GM19043 (cell line): ENCODE measurements at regions not wholly inside any gene's neighbourhood (a gene's known extent, or its start where the extent isn't known, plus 50 kb on each side); places are given as distances from the start of the nearest gene placed in this dataset.

Experiments
- ATAC-seq: cut with Tn5 transposase; IDR thresholded peaks from one replicate; pipeline ENCODE4 v1.9.1; 2021; ENCODE audit warnings: low read depth; ENCODE audit not compliant: unreplicated experiment

DNA sequence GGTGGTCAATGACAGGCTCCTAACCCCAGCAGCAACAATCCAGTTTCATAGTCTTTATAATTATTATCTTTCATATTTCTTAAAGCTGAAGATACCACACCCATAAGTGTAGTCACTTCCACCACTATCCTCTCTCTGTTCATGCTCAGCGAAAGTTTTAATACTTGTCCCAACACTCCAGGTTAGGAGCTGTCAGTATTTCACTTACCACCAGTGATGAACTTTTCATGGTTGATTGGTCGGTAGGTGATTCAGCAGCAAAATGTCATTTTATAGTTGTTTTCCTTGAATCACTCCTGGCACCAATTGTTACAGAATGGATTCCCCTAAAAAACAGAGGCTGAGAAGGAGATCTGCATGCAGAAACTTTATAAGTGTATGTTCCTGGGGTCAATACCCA lies 324.9 kb downstream of the CCDC85A start:
- ATAC-seq: no peak

DNA sequence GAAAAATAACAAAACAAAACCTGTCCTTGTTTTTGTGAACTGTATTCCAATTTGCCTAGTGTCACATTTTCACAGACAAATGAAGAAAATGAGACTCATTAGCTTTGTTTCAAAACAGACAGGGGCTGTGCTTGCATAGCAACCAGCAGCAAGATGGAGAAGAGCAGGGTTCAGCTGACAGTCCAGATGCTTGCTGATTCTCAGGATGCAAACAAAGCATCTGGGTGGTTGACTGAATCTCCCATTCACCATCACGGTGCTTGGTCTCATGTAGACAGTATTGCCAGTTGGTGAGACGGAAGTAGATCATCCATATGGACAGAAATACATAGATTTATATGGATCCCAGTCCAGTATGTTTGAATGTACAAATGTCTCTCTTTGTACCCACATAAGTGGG lies 326.8 kb downstream of the CCDC85A start:
- ATAC-seq: no peak

DNA sequence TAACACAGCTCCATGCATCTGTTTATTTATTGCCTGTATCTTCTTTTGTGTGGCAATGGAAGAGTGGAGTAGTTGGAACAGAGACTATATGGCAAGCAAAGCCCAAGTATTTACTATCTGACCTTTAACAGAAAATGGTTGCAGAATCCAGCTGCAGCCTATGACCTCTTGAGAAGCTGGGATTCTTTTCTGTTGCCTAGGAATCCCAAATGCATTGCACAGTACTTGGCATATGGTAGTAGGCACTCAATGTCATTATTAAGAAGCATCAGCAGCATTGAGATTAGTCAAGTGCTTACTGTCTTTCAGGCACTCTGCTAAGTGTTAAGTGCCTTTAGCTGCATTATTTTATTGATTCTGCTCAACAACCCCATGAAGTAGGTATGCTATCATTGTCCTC lies 331.6 kb downstream of the CCDC85A start:
- ATAC-seq: no peak

DNA sequence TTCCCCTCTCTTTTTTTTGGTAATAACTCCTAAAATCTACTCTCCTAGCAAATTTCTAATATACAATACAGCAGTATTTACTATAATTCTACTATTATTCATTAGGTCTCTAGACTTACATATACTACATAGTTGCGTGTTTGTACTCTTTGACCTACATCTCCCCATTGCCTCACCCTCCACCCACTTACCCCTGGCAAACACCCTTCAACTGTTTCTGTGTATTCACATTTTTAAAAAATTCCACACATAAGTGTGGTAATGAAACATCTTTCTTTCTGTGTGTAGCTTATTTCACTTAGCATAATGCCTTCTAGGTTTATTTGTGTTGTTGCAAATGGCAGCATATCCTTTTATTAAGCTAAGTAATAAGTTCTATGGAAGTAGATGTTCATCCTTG lies 336.0 kb downstream of the CCDC85A start:
- ATAC-seq: no peak

DNA sequence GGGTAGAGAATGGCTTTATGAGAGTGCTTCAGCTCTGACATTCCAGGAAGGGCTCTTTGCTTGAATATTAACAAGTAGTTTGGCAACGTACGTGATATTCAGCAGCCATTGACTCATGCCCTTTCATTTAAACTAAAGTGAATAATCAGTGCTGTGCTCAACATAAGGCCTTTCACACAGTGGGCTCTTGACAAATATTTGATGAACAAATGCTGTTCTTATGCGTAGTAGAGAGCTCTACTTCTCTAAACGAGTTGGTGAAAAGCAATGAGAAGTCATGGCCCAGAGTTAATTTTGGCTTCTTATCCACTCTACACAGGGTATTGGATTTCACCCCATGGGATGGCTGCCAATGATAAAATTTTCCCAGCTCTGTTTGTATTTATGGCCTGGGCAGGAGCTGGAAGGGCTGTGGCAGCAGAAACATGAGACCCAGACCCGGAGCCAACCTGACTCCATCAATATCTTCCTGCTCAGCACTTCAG lies 338.9 kb downstream of the CCDC85A start:
- ATAC-seq: no peak

DNA sequence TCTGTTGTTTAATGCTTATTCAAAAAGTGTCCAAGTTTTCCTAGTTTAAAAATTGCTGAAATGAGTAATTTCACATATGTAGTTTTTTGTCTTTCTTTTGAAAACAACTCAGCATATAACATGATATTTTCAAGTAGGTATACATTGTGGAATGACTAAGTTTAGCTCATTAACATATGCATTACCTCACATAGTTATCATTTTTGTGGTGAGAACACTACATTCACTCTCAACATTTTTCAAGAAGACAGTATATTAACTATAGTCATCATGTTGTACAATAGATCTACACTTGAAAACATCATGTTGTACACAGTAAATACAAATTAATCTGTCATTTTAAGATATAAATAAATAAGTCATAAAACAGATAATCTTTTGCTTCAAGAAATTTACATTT lies 340.0 kb downstream of the CCDC85A start:
- no peak for ATAC-seq

DNA sequence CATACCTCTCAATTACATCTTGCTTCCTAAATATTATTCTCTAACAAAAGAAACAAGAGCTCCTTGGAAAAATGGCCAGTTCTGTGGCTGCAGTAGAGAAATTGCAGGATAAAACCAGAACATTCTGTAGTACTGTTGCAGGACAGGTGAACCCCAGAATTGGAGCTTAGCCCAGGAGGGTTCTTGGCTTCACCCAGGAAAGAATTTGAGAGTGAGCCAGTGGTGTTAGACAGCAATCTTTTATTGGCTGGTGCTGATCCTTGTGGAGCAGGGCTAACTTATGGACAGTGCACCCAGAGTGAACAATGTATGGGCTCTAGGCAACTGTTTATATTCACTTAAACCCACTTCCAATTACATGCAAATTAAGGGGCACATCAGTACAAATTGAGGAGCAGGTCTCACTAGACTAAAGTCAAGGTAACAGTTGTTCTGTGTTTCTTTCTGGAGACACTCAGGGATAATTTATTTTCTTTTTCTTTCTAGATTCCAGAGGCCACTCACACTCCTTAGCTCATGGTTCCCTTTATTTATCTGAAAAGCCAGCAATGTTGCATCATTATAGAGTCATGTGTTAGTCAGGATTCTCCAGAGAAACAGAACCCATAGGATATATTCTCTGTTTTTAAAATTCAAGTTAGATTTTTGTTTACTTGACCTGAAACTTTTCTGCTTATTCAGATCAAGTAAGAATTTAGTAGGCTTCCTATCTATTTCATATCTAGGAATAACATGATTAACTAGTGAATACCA lies 348.1 kb downstream of the CCDC85A start:
- ATAC-seq: no peak

DNA sequence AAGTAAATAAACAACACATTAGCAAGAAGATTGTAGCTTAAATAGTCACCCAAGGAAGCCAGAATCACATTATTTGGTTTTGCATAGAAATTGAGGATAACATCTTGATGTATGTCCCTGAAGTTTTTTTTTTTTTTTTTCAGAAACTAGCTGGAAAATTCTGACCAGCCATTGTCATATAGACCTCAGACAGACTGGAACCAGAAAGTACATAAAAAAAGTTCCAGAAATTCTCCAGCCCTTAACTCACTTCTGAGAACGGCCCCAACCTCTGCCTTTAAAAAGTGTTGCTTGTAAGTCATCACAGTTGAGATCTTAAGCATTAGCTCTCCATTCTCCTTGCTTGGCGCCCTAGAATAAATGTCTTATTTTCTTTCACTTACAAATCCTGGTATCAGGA lies 350.5 kb downstream of the CCDC85A start:
- no peak for ATAC-seq

DNA sequence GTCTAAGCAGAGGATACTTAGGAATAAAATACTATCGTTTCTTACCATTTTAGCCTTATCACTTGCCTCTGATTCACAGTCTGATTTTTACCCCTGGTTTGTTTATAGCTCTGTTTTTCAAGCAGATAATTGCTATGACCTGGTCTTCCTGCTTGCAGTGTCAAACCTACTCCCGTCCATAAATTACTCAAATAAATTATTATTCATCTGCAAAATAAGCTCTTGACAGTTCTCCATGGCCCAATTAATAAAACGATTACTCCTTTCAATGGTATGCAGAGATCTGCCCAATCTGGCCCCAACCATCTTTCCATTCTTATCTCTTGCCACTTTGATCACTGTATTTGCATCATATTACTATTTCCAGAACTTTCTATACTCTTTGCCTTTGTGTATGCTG lies 354.0 kb downstream of the CCDC85A start:
- no peak for ATAC-seq

DNA sequence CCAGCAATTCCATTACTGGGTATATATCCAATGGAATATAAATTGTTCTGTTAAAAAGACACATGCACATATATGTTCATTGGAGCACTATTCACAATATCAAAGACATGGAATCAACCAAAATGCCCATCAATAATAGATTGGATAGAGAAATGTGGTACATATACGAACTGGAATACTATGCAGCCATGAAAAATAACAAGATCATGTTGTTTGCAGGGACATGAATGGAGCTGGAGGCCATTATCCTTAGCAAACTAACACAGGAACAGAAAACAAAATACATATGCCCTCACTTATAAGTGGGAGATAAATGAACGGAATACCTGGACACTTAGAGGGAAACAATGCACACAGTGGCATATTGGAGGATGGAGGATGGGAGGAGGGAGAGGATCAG lies 355.8 kb downstream of the CCDC85A start:
- no peak for ATAC-seq

DNA sequence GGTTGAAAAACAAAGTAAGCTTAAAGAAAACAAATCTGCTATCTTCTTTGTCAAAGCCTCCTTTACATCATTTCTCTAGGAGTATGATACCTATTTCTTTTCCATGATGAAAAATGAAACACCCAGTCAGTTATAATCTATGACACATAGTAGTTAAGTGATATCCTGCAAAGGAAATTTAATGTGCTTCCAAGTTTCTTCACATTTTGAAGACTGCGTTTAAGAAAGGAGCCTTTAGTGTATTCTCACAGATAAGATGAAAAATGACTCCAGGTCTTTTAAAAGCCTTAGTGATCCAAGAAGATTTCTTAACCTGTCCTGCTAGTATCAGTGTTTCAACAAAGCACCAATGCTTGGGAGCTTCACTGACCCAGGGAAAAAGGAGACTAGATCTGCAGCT lies 356.7 kb downstream of the CCDC85A start:
- ATAC-seq: no peak

DNA sequence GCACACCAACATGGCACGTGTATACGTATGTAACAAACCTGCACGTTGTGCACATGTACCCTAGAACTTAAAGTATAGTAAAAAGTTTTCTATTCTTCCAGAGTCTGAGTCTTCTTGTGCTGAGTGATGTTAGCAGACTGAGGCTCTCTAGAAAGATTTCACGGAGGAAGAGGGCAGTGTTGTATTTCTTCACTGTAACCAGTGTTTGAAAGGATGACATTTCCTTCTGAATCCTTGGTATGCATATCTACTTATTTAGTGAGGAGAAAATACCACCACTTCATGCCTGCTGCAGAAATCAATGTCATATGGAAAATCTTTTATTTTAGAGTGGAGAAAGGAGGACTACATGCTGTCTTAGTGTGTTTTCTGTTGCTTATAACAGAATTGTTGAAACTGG lies 357.1 kb downstream of the CCDC85A start:
- no peak for ATAC-seq

DNA sequence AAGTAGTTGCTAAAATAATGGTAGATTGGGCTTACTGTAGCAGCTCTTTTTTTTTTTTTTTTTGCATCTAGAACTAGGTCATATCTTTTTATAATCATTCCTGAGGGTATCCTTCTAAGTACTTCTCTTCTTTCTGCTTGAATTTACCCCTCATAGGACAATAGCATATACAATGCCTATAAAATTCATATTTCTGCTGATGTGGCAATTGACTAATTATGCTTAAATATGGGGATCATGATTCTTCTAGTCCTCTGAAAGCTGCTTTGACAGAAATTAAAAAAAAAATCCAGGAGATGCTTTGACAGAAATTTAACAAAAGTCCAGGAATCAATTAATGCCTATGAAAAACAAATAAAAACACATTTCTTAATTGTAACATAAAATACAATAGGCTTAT lies 358.4 kb downstream of the CCDC85A start:
- no peak for ATAC-seq

DNA sequence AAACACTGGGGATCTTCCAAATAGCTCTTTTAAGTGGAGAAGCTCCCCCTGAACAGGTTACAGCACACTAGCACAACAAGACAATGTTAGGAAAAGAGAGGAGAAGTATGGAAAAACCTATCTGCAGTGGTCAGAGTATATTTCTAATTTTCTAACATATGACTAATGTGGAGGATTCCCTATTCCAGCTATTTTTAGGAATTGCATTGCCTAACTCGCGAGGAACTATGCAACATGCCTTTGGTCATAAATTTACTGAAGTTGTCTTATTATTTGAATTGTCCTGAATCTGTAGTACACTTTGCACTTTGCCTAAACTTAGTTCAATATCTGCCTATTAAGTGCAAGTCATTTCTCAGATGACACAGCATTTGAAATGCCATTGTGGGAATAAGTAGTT lies 381.4 kb downstream of the CCDC85A start:
- no peak for ATAC-seq

DNA sequence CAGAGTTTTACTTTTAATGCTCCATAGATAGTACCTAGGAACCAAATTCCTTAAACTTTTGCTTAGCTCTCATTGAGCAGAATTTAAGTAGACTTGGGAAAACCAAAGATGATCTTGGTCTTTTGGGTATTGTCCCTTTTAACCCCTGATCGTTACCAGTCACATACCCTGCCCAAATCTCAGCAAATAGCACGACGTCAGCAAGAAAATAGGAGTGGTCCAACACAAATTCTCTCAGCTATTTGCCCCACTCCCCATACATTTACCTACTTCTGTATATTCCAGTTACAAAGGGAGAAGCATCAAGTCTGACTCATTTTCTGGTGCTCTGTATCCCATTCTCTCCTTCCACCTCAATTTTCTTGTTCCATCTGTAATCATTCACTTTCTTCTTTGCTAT lies 387.3 kb downstream of the CCDC85A start:
- no peak for ATAC-seq

DNA sequence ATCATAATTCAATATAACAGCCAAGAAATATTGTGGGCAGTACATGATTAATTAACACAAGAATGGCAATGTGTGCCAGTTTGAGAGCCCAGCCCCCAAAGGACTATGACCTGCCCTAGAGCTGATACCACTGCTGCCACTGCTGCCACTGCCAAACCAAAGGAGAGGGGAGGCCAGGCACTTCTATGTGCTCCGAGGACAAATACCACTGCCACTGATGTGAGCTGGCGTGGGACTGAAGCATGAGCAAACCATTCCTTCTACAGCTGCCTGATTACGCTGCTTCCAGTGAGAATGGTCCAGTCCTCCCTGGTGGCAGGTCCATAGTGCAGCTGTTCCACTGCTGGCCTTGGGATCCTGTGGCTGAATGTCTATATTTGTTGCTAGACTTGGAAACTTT lies 392.2 kb downstream of the CCDC85A start:
- ATAC-seq: no peak

DNA sequence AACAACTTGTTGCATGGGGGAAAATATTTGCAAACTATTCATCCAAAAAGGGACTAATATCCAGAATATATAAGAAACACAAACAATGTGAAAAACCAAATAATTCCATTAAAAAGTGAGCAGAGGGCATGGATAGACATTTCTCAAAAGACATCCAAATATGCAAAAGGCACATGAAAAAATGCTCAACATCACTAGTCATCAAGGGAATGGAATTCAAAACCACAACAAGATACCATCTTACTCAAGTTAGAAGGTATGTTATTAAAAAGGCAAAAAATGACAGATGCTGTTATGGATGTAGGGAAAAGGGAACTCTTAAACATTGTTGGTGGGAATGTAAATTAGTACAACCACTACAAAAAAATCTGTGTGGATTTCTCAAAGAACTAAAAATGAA lies 396.5 kb downstream of the CCDC85A start:
- ATAC-seq: no peak

DNA sequence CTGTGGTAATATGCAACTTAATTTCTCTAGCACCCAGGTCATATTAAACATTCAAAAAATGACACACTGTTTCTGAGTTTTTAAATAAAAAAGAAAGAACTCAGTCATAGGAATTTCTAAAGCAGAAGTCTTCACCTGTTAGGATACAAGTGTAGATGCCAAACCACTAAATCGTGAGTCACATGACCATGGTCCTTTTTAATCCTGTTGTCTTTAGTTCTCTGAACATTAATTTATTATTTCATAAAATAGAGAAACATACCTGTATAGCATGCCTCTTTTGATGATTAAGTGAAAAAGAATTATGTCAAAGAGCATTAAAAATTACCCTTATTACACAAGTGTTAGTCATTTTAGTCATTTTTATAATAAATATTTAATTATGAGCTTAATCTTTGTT lies 398.8 kb downstream of the CCDC85A start:
- no peak for ATAC-seq

DNA sequence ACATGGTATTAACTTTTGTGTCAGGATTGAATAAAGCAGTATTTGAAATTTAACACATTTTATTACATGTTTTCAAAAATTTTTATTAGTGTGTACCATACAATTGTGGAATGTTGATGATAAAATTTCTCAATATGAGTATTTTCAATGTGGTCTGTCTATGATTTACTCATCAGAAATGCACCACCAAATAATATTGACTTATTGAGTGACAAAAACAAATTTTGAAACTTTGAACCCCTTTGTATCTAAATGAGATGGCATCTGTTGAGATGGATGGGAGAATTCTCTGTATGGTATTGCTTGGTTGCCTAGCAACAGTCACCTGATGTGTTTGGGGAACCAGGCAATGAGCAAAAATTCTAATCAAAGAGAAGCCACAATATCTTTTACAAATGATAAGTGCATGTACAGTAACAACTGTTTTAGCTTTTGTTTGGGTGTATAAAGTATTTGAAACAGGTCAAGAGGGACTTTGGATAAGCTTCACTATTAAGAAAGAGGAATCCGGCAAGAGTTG lies 400.1 kb downstream of the CCDC85A start:
- no peak for ATAC-seq

DNA sequence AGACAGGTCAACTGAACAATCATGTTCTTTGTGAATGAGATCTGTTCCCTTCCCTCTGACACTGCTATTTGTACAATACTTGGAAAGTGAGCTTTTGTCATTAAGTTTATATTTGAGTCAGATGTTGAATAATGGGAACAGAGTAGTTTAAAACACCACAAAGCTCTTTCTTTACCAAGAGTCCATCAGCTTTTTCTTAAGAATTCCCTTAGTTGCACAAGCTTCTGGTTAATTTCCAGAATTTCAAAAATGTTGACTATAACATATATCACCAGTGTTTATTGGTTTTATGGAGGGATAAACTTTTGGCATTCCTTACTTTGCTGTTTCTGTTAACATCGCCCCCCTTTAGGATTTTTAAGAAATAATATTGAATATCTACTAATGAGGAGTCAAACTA lies 403.7 kb downstream of the CCDC85A start:
- no peak for ATAC-seq

DNA sequence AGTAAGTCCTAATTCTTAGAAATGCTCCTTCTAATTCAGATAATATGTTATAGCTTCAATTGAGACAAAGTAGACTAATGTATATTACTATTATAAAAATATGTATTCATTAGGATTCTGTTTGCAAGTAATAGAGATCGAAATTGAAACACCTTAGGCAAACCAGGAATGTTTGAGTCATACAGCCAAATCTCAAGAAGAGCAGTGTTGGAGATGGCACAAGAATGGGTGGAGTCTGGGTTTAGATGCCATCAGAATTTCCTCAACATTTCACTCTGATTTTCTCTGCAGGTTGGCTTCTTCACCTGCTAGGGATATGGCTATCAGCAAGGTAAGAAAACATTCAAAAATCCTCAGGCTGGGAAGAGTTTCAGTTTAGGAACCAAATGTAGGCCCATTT lies 405.4 kb downstream of the CCDC85A start:
- ATAC-seq: no peak

DNA sequence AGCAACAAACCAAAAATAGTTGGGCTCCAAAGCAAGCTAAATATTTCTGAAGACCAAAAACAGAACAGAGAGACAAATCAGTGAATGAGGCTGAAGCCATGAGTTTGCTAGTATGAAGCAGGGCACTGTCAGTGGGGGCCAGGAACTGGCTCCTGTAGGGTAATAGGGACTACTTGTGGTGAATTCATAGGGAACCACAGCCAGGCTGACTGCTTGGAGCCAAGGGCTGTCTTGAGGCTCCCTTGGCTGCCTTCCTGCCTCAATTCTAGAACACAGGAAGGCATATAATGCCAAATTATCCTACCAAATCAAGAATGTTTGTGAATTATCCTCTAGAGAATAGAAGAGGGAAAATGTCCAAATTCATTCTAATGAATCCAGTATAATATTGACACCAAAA lies 406.0 kb downstream of the CCDC85A start:
- no peak for ATAC-seq

DNA sequence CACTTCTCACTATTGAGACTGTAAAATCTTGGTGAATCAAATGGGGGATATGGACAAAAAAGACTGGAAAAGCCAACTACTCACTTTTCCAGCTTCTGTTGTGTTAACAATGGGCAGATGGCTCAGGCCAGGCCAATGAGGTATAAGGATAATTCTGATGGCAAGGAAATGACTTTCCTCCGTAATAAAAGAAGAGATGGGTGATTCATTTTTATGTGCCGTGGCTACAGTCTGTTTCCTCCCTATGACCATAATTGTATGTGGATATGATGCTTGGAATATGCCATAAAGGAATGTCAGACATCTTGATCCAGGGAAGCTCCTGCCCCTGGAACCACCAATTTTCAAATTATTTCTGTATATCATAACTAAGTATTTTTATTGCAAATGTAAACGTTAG lies 406.8 kb downstream of the CCDC85A start:
- ATAC-seq: no peak
